Neural cell (in vitro differentiated cells): ENCODE measurements at regions not wholly inside any gene's neighbourhood (a gene's known extent, or its start where the extent isn't known, plus 50 kb on each side); places are given as distances from the start of the nearest gene placed in this dataset.

Experiments
- CTCF ChIP-seq: fragments of 450-650 bp; IDR thresholded peaks from 2 replicates; pipeline ENCODE4 v1.5.1; 2014; ENCODE audit warnings: antibody characterized with exemption, mild to moderate bottlenecking, moderate library complexity; ENCODE audit not compliant: poor library complexity, severe bottlenecking
- POLR2AphosphoS5 ChIP-seq: IDR thresholded peaks from 2 replicates; pipeline ENCODE4 v1.6.1; 2012
- REST ChIP-seq: IDR thresholded peaks from 2 replicates; pipeline ENCODE4 v1.6.1; 2012; ENCODE audit warnings: borderline replicate concordance
- TAF1 ChIP-seq: IDR thresholded peaks from 2 replicates; pipeline ENCODE4 v1.6.1; 2012; ENCODE audit warnings: low read depth

- TF ChIP-seq CTCF (no peak), POLR2AphosphoS5 (no peak), REST (no peak), TAF1 (no peak)
These were observed 799.6 kb upstream of the HS6ST1 start for GRCh38 chr2:129118296-129118695.
